Stomach (tissue), 4 donors: ENCODE measurements at regions not wholly inside any gene's neighbourhood (a gene's known extent, or its start where the extent isn't known, plus 50 kb on each side); places are given as distances from the start of the nearest gene placed in this dataset.
"Not testable (repeated sequence)": the region's sequence is repeated elsewhere in the genome, so short reads cannot be mapped to it uniquely, and the experiment has no call there.

Source experiments
- CTCF ChIP-seq, 7 experiments: fragments of 450-650 bp in 4 of 7; fragments of 200-600 bp in 3 of 7; sonication (generic) in 3 of 7; IDR thresholded peaks; one replicate each; pipeline ENCODE4 v1.5.1; 2016 to 2019; ENCODE audit warnings: antibody characterized with exemption in 7 of 7, control low read depth in 2 of 7, mild to moderate bottlenecking in 1 of 7
- EP300 ChIP-seq: sonication (generic); formaldehyde crosslinking; IDR thresholded peaks from one replicate; pipeline ENCODE4 v1.6.1; 2017; ENCODE audit warnings: antibody characterized with exemption
- POLR2A ChIP-seq, 4 donors: fragments of 450-650 bp; IDR thresholded peaks; one replicate each; pipeline ENCODE4 v1.6.1; 2016; ENCODE audit warnings: antibody characterized with exemption in 4 of 4, control low read depth in 2 of 4, mild to moderate bottlenecking in 1 of 4, moderate library complexity in 1 of 4
- POLR2AphosphoS5 ChIP-seq, 3 donors: sonication (generic); formaldehyde crosslinking; IDR thresholded peaks; one replicate each; pipeline ENCODE4 v1.6.1; 2016; ENCODE audit warnings: antibody characterized with exemption in 3 of 3

- not testable (repeated sequence) for TF ChIP-seq EP300; CTCF (IDR thresholded peaks at IDR 0.05); POLR2AphosphoS5 (IDR thresholded peaks at IDR 0.05); POLR2A (IDR thresholded peaks at IDR 0.05)
Measured at GRCh38 chr14:35214402-35214801, 77.8 kb upstream of the PSMA6 start.
